SK-N-SH (cell line): ENCODE measurements at regions not wholly inside any gene's neighbourhood (a gene's known extent, or its start where the extent isn't known, plus 50 kb on each side); places are given as distances from the start of the nearest gene placed in this dataset.

Experiments used
- EZH2phosphoT487 ChIP-seq: fragments of 200-600 bp; sonication (generic); IDR thresholded peaks from 2 replicates; pipeline ENCODE4 v1.6.1; 2017; ENCODE audit warnings: low read depth, mixed run types, mild to moderate bottlenecking, antibody characterized with exemption, moderate library complexity, borderline replicate concordance
- JUND ChIP-seq: IDR thresholded peaks from 2 replicates; pipeline ENCODE4 v1.4.0; 2012
- NFIC ChIP-seq: IDR thresholded peaks from 2 replicates; pipeline ENCODE4 v1.4.0; 2012; ENCODE audit warnings: borderline replicate concordance
- NRF1 ChIP-seq: IDR thresholded peaks from 2 replicates; pipeline ENCODE4 v1.6.1; 2012; ENCODE audit warnings: low read depth, mild to moderate bottlenecking, low read length
- POLR2AphosphoS5 ChIP-seq: IDR thresholded peaks from 2 replicates; pipeline ENCODE4 v1.6.1; 2012; ENCODE audit warnings: low read depth, low read length
- RCOR1 ChIP-seq: fragments of 150-350 bp; IDR thresholded peaks from 2 replicates; pipeline ENCODE4 v1.6.1; 2017; ENCODE audit warnings: antibody characterized with exemption, low read length
- TAF1 ChIP-seq: IDR thresholded peaks from 2 replicates; pipeline ENCODE4 v1.6.1; 2012; ENCODE audit warnings: low read depth, mild to moderate bottlenecking, low read length, moderate library complexity, borderline replicate concordance
- TEAD4 ChIP-seq: IDR thresholded peaks from 2 replicates; pipeline ENCODE4 v1.4.0; 2012; ENCODE audit warnings: mild to moderate bottlenecking, borderline replicate concordance; ENCODE audit not compliant: insufficient read depth
- YY1 ChIP-seq: IDR thresholded peaks from 2 replicates; pipeline ENCODE4 v1.4.0; 2012; ENCODE audit warnings: low read depth, mild to moderate bottlenecking
- TF ChIP-seq, protein P1 (sequence below): fragments of 200-600 bp; sonication (generic); IDR thresholded peaks from 2 replicates; pipeline ENCODE4 v1.6.1; 2017; ENCODE audit warnings: antibody characterized with exemption, mild to moderate bottlenecking, moderate library complexity
- TF ChIP-seq, protein P2 (sequence below): IDR thresholded peaks from 2 replicates; pipeline ENCODE4 v1.6.1; 2012; ENCODE audit warnings: mild to moderate bottlenecking, low read depth, low read length, moderate library complexity
- TF ChIP-seq, protein P3 (sequence below): fragments of 150-350 bp; IDR thresholded peaks from 2 replicates; pipeline ENCODE4 v1.6.1; 2017; ENCODE audit warnings: antibody characterized with exemption, low read length, low read depth, borderline replicate concordance
- TF ChIP-seq, protein P4 (sequence below): IDR thresholded peaks from 2 replicates; pipeline ENCODE4; 2012

DNA sequence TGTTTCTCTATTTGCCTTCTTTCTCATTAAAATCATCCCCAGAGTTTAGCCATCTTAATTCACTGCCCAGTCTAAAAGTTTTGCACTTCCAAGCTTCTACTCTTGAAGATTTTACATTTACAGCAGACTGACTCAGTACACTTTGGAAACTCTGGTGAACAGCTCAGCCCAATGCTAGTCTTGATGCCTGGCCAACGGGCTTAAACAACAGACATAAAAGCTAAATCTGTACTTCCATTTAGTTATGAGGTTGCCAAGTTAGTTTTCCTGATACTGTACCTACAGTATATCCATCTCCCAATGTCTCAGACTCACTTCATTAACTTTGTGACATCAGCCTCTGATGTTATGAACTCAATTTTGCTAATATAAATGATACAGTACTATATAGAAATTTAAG lies 891.8 kb upstream of the SOX9 start:
- TF ChIP-seq, protein P1, sequence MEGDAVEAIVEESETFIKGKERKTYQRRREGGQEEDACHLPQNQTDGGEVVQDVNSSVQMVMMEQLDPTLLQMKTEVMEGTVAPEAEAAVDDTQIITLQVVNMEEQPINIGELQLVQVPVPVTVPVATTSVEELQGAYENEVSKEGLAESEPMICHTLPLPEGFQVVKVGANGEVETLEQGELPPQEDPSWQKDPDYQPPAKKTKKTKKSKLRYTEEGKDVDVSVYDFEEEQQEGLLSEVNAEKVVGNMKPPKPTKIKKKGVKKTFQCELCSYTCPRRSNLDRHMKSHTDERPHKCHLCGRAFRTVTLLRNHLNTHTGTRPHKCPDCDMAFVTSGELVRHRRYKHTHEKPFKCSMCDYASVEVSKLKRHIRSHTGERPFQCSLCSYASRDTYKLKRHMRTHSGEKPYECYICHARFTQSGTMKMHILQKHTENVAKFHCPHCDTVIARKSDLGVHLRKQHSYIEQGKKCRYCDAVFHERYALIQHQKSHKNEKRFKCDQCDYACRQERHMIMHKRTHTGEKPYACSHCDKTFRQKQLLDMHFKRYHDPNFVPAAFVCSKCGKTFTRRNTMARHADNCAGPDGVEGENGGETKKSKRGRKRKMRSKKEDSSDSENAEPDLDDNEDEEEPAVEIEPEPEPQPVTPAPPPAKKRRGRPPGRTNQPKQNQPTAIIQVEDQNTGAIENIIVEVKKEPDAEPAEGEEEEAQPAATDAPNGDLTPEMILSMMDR, result no peak
- TF ChIP-seq, protein P2, sequence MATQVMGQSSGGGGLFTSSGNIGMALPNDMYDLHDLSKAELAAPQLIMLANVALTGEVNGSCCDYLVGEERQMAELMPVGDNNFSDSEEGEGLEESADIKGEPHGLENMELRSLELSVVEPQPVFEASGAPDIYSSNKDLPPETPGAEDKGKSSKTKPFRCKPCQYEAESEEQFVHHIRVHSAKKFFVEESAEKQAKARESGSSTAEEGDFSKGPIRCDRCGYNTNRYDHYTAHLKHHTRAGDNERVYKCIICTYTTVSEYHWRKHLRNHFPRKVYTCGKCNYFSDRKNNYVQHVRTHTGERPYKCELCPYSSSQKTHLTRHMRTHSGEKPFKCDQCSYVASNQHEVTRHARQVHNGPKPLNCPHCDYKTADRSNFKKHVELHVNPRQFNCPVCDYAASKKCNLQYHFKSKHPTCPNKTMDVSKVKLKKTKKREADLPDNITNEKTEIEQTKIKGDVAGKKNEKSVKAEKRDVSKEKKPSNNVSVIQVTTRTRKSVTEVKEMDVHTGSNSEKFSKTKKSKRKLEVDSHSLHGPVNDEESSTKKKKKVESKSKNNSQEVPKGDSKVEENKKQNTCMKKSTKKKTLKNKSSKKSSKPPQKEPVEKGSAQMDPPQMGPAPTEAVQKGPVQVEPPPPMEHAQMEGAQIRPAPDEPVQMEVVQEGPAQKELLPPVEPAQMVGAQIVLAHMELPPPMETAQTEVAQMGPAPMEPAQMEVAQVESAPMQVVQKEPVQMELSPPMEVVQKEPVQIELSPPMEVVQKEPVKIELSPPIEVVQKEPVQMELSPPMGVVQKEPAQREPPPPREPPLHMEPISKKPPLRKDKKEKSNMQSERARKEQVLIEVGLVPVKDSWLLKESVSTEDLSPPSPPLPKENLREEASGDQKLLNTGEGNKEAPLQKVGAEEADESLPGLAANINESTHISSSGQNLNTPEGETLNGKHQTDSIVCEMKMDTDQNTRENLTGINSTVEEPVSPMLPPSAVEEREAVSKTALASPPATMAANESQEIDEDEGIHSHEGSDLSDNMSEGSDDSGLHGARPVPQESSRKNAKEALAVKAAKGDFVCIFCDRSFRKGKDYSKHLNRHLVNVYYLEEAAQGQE, result no peak
- TF ChIP-seq POLR2AphosphoS5 (no peak), EZH2phosphoT487 (no peak), TAF1 (no peak), YY1 (no peak), NFIC (no peak), TEAD4 (no peak), JUND (no peak), NRF1 (no peak), RCOR1 (no peak)
- TF ChIP-seq, protein P3, sequence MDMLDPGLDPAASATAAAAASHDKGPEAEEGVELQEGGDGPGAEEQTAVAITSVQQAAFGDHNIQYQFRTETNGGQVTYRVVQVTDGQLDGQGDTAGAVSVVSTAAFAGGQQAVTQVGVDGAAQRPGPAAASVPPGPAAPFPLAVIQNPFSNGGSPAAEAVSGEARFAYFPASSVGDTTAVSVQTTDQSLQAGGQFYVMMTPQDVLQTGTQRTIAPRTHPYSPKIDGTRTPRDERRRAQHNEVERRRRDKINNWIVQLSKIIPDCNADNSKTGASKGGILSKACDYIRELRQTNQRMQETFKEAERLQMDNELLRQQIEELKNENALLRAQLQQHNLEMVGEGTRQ, result no peak
- TF ChIP-seq, protein P4, sequence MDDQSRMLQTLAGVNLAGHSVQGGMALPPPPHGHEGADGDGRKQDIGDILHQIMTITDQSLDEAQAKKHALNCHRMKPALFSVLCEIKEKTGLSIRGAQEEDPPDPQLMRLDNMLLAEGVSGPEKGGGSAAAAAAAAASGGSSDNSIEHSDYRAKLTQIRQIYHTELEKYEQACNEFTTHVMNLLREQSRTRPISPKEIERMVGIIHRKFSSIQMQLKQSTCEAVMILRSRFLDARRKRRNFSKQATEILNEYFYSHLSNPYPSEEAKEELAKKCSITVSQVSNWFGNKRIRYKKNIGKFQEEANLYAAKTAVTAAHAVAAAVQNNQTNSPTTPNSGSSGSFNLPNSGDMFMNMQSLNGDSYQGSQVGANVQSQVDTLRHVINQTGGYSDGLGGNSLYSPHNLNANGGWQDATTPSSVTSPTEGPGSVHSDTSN, result no peak
